ENCODE measurements at regions not wholly inside any gene's neighbourhood (a gene's known extent, or its start where the extent isn't known, plus 50 kb on each side); places are given as distances from the start of the nearest gene placed in this dataset.

DNA sequence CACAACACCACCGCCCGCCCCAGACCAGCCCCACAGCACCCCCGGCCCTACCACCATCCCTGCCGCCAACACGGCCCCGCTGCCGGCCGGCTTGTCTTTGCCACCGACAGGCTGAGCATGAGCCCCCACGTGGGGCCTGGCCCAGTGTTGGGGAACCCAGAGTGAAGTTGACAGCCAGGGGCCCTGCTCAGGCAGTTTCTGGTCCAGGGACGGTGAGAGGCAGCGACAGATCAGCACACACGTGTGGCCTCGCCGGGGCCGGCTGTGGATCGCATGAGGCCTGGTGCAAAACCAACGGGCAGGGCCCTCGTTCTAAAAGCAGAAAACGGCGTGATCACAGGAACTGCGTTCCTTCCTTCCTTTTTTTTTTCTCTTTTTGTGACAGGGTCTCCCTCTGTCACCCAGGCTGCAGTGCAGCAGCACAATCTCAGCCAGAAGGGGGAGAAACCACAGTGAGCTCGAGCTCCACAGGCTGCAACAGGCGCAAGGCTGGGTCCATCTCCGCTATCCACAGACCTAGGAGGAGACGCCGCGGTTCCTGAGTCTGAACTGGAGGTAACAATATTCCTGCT lies 50.5 kb upstream of the FBRSL1 start:
- no peak for DNase-seq (ENCODE audit: low read depth)

DNA sequence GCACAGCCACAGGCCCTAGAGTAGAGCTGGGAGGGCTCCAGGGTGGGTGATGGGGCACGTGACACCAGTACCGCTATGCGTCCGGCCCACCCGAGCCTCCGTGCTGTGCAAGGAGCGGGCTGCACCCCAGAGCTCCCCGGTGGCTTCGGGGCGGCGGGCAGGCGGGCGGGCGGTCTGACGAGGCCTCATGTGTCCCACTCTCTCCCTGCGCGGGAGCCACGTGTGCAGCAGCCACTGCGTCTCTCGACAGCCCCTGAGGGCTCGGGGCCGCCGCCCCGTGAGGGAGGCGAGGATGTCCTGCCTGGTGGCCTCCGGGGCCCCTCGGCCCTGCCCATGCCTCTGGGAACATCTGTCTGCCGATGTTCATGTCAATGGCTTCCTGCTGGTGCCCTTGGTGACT lies 51.2 kb upstream of the FBRSL1 start:
- no peak for DNase-seq (ENCODE audit: low read depth)

DNA sequence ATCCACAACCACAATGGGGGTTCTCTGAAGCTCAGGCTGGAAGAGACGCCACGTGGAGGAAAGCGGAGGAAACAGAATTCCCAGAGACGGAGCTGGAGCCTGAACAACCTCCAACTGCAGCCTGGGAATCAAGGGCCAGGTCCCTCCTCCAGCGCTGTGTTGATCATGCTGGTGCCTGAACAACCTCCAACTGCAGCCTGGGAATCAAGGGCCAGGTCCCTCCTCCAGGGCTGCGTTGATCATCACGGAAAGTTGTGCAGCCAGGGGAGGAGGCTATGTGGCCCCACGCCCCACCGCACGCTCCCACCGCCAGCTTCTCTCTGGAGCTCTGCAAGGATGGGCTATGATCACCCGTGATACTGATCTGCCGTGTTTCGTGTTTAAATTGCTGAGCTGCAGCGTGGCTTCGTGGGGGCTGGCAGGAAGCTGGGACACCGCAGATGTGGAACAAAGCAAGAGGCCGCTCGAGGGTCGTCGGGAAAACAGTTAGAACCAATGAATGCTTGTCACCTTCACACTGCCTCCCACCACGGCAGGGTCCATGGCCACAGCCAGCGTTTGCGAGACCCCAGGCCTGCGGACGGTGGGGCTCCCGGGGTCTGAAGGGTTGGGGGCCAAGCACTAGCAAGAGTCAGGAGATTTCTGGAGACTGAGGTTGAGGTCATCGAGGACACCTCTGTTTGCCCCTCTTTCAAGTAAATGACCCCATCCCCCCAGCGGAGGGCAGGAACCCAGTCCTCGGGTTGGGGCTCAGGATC lies 51.8 kb upstream of the FBRSL1 start:
- DNase-seq (ENCODE audit: low read depth), result no peak

DNA sequence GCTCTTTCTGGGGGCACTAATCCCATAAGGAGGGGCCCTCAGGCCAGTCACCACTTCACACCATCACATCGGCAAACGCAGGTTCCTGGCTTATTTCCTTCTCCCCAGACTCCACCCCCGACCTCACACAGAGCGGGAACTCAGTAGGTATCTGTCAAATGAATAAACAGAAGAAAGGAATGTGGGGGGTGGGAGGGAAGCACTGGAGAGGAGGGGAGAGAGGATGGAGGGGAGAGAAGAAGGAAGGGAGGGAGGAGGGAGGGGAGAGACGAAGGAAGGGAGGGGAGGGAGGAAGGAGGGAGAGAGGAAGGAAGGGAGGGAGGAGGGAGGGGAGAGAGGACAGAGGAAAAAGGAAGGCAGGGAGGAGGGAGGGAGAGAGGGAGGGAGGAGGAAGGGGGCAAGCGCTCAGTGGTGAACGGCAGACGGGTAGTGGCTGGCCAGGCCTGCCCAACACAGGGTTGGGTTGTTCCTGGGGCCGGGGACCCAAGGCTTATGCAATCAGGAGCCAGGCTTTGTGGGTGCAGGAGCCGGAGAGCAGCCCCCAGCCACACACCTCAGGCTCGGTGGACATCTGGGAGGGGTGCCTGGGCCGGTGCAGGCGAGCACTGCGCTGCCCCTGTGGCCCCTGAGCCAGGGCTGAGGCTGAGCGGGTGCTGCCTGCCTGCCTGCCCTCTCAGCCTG lies 52.6 kb upstream of the FBRSL1 start:
- DNase-seq (ENCODE audit: low read depth), result no peak

DNA sequence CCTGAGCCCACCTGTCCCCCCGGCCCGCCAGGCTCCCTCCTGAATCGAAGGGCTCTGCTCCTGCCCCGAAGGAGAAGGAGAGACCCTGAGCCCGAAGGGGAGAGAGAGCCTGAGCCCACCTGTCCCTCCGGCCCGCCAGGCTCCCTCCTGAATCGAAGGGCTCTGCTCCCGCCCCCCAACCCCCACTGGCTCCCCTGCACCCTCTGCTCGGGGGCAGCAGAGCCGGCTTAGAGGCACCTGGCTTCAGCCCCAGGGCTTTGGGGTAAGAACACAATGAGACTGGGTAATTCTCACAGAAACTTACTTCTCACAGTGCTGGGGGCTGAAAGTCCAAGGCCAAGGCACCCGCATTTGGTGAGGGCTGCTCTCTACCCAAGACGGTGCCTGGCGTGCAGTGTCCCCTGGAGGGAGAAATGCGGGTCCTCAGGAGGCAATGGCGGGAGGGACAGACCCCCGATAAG lies 53.1 kb upstream of the FBRSL1 start:
- no peak for DNase-seq (ENCODE audit: low read depth)

DNA sequence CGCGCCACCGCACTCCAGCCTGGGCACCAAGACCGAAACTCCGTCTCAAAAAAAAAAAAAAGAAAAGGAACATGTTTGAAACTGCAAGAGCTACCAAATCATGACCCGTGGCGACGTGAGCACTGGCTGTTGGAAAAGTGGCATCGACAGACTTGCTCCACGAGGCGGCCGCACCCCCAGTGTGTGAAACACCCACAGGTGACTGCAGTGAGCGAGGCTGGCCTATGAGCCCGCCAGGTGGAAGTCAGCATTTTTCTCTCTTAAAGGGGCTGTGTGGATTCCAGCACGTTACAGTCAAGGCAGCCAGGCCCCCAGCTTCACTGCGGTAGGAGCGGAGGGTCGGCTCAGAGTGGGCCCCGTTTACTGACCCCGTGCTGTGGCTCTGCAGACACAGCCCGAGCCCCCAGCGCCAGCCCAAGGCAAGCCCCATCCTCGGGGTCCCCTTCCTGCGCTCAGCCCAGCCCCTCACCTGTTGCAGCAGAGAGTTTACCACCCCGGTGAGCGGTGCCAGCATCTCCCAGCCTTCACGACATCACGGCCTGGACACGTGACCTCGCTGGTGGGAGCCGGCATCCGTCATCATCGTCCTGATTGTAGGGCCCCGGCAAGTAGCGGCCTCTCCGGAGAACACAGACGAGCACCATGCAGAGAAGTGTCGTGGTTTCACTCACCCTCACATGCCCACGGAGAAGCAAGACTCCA lies 54.3 kb upstream of the FBRSL1 start:
- no peak for DNase-seq (ENCODE audit: low read depth)

DNA sequence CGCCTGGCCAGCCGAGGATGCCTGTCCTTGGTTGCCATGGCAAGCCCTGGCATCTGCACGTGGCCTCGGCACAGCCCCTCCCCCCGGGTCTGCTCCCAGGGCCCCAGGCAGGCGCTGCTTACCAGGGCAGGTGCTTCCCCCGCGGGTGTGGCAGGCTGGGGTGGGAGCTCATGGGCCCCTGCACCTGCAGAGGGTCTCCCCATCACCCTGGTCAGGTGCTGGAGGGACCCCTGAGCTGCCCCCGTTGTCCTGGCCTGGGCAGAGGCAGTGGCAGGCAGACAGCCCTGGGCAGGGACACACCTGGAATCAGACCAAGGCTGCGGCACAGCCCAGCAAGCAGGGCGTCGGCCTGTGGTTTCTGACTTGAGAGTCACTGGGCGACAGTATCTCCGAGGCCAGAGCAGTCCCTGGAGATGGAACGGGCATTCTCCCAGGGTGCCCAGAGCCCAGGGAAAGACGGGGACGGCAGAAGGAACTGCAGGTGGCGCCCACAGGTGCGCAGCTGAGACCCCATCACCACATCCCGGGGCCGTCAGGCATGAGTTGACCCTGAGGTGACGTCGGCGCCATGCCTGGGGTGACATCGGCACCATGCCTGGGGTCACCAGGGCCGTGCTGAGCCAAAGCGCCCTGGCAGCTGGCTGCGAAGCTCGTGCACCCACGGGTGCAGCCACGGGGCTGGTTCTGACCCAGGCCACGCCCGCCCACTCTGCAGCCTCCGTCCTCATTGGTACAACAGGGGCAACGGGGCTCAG lies 56.1 kb upstream of the FBRSL1 start:
- DNase-seq (ENCODE audit: low read depth), result no peak

DNA sequence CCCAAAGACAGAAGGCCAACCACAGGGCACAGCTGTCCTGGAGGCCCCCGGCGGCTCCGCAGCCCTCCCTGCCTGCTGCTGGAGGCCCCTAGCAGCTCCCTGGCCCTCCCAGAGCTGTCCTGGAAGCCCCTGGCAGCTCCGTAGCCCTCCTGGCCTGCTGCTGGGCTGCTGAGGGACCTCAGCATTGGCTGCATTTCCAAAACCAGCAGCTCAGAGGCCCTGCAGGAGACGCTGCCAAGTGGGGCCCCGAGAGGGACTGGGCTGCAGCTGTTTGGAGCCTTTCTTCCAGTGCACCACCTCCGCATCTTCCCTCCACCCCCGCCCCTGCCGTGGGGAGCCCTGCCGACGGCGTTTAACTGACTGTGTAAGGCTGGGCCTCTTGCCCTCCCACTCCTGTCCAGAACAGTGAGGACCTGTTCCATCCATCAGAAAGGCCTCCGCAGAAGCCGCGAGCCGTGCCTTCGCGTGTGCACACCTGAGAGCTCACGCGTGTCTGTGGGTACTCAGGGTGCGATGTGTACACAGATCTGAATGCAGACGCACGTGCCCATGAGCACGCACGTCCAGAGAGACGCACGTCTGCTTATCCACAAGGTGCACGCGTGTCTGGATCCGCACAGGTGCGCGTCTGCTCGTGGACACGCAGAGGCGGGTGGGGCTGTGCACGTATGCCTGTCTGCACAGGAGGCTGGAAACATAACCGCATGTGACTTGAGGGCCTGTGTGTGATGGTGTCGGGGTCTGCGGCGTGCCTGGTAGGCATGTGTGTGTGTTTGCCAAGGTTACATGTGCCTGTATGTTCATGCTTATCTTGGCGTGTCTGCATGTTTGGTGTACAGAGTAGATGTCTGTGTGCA lies 57.0 kb upstream of the FBRSL1 start:
- DNase-seq (ENCODE audit: low read depth), result peak; percentile 41

DNA sequence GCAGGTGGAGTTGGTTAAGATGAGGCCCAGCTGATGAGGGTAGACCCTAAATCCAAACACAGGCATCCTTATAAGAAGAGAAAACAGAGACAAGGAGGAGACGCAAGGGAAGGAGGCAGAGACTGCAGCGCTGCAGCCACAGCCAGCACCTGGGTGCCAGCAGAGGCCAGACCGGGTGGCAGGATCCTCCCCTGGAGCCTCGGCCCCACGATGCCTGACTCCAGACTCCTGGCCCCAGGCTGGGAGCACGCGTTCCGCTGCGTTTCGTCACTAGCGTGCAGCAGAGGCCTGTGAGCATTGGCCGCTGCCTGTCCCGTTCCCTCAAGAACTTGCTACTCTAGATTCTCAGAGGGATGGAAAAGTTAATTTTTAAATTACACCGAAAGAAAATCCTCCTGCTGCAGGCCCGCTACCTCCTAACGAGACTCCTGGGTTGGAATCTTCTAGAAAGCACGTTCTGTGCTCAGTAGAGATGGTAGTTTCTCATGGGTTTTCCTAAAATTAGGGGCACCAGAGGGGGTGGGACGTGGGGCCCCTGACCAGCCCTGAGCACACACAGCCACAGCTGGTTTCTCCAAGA lies 57.7 kb upstream of the FBRSL1 start:
- DNase-seq (ENCODE audit: low read depth), result no peak

DNA sequence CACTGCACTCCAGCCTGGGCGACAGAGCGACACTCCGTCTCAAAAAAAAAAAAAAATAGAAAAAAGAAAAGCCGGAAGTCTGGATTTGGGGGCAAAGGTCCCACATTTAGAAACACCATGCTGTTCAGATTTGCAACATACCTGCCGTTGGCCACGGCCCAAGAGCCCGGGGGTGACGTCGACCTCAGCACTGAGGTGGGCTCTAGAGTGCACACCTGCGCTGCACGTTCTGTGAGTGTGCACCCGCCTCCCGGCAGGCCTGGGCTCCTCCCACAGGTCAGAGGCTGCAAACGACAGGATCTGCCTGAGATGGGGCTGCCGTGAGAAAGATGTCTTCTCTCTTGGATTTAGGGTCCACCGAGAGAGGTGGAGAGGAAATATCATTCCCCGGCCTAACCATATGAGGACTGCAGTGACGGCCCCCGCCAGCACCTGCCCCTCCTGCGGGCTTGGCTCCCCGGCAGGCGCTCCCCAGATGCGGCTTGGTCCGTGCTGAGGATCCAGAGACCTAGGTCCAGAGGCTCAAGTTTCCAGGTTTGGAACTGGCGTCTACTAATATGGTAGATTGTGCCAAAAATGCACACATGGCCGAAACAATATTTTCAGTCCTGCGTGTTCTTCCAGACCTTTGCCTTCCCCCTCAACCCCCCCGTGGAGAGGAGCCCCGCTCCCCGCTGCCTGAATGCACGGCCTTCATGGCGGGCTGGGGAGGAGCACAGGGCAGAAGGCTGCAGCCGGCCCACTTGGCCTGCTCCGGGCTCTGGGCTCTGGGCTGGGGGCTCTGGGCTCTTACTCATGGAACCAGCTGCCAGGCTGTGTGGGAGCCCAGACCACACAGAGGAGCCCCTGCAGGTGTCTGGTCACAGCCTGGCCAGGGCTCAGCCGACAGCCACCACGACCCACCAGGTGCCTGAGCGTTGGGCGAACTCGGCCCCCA lies 58.8 kb upstream of the FBRSL1 start:
- no peak for DNase-seq (ENCODE audit: low read depth)

DNA sequence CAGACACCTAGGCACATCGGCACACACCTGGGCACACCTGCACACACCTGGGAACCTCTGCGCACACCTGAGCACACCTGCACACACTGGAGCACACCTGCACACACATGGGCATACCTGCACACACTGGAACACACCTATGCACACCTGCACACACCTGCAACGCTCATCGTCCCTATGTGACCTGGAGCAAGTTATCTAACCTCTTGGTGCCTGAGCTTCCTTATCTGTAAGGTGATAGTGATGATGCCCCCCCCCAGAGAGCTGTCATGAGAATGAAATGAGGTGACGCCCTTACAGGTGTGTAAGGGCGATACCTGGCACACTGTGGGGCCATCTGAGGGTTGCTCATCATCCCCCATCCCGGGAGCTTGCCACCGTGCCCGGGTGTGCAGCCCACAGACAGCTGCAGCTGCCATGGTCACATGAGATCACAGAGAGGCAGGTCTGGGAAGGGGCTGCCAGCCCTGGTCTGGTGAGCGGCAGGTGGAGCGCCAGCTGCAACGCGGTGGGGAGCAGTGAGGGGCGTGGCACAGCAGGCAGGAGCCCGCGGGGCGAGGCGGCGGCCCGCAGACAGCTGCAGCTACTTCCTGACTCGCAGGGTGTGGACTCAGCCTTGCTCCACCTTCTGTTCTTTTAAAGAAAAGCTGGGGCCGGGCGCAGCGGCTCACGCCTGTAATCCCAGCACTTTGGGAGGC lies 59.9 kb upstream of the FBRSL1 start:
- no peak for DNase-seq (ENCODE audit: low read depth)

DNA sequence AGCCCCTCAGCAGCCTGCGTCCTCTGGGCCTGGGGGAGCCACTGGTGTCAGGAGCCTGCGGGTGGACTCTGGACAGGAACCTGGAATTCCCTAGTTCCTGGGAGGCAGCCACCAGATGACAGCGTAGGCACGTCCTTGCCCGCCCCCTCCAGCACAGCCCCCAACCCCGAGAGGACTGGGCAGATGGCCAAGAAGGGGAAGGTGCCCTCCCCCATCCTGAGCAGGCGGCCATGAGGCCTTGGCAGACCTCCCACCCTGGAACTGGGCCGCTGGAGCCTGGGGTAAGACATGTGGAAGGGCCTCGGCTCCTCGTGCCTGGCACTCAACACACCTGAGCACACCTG lies 60.4 kb upstream of the FBRSL1 start:
- no peak for DNase-seq (ENCODE audit: low read depth)

DNA sequence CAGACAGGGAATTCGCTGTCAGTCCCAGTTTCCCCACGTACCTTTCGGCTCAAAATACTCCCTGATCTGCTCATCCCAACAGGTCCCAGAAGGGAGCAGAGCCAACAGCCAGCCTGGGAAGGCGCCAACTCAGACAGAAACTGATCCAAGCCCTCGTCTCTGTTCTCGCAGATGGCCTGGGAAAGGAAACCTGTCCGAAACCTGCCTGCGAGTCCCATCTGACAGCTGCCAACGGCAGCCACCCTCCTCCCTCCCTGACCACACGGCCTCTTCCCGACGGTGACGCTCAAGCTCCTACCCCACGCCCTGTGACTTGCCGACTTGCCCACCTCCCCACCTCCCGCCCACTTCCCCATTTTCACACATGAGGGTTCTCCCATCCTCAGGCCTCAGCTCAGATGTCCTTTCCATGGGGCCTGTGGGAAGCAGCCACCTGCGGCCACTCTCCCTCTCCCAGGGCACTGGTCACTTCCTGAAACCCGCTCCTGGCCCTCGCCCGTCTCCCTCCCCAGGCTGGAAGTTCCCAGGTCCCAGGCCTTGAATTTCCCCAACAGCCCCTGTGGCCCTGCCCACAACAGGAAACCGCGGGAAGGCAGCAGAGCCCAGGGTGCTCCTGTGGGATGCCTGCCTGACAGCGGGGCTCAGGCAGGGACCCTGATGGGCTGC lies 60.9 kb upstream of the FBRSL1 start:
- no peak for DNase-seq (ENCODE audit: low read depth)

DNA sequence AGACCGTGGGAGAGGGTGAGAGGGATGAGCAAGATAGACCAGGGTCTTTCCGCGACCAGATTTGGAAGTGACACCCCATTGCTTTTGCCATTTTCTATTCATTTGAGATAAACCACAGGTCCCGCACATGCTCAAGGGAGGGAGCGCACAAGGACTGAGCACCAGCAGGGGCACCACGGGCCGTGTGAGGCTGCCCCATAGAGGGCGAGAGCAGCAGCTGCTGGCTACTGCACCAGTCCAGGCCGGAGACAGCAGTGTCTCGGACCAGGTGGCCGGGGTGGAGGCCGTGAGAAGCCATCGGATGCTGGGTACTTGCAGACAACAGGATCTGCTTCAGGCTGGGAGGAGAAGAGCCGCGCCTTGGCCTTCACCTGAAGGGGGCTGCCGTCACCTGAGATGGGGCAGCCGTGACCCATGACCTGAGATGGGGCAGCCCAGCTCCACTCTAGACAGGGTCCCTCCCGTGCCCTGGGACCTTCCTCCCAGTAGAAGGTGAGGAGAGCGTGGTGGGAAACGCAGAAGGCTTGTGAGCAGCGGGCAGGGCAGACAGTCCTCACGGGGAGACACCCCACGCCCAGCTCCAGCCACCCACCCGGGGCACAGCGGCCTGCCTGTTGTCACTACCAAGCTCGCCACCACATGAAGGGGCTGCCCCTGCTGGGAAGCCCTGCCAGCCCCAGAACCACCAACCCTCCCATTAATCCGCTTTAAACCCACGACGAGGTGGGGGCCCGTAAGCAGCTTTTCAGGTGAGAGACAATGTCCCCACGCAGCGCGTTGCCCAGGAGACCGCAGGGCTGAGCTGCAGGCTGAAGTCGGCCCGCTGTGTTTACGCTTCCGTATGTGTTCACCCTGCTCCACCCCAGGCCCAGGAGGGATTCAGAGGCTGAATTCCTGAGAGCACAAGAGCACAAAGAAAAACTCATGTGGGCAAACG lies 61.7 kb upstream of the FBRSL1 start:
- DNase-seq (ENCODE audit: low read depth), result no peak

DNA sequence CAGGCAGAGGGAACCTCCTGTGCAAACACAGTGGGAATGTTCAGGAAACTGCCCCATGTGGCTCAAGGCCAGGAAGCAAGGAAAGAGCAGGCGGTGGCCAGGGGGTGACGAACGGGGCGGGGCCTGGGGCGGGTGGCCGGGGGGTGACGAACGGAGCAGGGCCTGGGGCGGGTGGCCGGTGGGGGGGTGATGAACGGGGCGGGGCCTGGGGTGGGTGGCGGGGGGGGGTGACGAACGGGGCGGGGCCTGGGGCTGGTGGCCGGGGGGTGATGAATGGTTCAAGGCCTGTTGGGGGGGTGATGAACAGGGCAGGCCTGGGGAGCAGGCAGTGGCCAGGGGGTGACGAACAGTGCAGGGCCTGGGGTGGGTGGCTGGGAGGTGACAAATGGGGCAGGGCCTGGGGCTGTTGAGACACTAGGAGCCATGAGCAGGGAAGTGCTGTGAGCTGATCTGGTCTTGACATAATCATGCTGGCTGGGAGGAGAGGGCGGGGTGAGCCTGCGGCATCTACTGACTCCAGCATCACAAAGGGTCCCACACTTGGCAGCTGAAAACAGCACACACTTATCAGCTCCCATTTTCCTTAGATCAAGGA lies 62.7 kb upstream of the FBRSL1 start:
- DNase-seq (ENCODE audit: low read depth), result no peak

DNA sequence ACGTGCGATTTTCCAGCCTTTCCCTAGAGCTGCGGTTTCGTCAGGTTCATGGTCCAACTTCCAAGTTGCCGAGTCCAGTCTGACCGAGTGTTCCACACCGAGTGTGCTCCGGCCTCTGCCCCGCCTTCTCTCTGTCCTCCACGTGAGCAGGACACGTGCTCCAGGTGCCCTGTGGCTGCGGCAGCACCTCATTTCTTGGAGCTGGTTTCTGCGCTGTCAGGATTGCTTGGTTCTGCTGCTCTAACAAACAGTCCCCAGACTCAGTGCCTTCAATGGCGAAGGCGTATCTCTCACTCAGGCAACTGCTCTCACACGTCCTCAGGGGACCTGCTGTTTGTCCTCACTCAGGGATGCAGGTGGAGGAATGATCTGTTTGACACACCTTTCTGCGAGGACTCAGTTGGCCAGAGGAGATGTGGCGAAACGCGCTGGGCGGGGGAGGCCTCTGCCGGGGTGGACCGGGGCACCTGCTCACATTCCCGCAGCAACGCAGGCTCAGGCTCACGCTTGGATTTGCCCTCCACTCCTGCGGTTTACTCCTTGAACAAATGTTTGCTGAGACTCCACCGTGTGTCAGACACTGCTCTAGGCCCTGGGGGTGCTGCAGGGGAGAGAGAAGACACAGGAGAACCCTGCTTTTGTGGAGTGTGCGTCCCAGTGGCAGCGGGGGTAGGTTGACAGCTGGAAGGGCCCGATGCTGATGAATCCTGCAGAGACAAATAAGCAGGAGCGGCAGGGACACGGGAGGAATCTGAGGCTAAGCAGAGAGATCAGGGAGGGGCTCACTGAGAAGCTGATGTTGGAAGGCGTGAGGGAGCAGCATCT lies 63.4 kb upstream of the FBRSL1 start:
- no peak for DNase-seq (ENCODE audit: low read depth)

Measured in fibroblast of the conjunctiva (primary cell).